ENCODE measurements at regions not wholly inside any gene's neighbourhood (a gene's known extent, or its start where the extent isn't known, plus 50 kb on each side); places are given as distances from the start of the nearest gene placed in this dataset.
A peak's percentile ranks its signal among the peaks of the same experiment; 100 is the strongest.

GRCh38 chrX:131725001-131725654, 181.3 kb downstream of the OR13H1 start:
- H3K36me3 ChIP-seq, result no peaks in the 10 kb centered on the region
- intact Hi-C loops (cut with DNase I; ENCODE audit: low total_unique reads), result no loop called here
- H3K9me3 ChIP-seq, result peaks cover 0 to 34% (median 15%) of the 10 kb centered on the region in 8 donors
- H3K27me3 ChIP-seq (replicated peaks in 1 of 7), result no peaks in the 10 kb centered on the region
- 59 to 81% (median 66%) methylated on average over 7 of the region's 7 CpGs for WGBS, 5 donors
- H3K4me3 ChIP-seq, result no peak overlapping the region
- peaks cover 0 to 7% (median 0%) of the 10 kb centered on the region in 6 donors for H3K4me1 ChIP-seq
- H3K27ac ChIP-seq, result no peak overlapping the region
- no peak for DNase-seq
- no peak for TF ChIP-seq CTCF (IDR thresholded peaks at IDR 0.05 in 8 of 11, conservative IDR thresholded peaks at IDR 0.05 in 3 of 11)
- no peak for TF ChIP-seq POLR2A (IDR thresholded peaks at IDR 0.05)
- TF ChIP-seq POLR2AphosphoS5 (IDR thresholded peaks at IDR 0.05), result no peak

- no peak for DNase-seq
- TF ChIP-seq CTCF (IDR thresholded peaks at IDR 0.05 in 8 of 11, conservative IDR thresholded peaks at IDR 0.05 in 3 of 11), result no peak
- peak overlapping the region in 4 of 8 donors; percentile 87 to 93 (median 89) for H3K27ac ChIP-seq
- WGBS, 5 donors, result 72 to 96% (median 82%) methylated on average over 9 of the region's 9 CpGs
- peak overlapping the region in 4 of 8 donors; percentile 39 to 66 (median 50) for H3K4me3 ChIP-seq
- H3K9me3 ChIP-seq, result peaks cover 0 to 24% (median 15%) of the 10 kb centered on the region in 8 donors
- peaks cover 0 to 7% (median 0%) of the 10 kb centered on the region in 6 donors for H3K4me1 ChIP-seq
- no peaks in the 10 kb centered on the region for H3K27me3 ChIP-seq (replicated peaks in 1 of 7)
- no peaks in the 10 kb centered on the region for H3K36me3 ChIP-seq
- intact Hi-C loops (cut with DNase I; ENCODE audit: low total_unique reads), result no loop called here
Measured at GRCh38 chrX:131727778-131728177, 183.9 kb downstream of the OR13H1 start.

GRCh38 chrX:131728295-131729145, 184.6 kb downstream of the OR13H1 start:
- Histone ChIP-seq H3K4me1 (peaks cover 0 to 7% (median 0%) of the 10 kb centered on the region in 6 donors), H3K36me3 (no peaks in the 10 kb centered on the region), H3K27me3 (replicated peaks in 1 of 7) (no peaks in the 10 kb centered on the region), H3K9me3 (peaks cover 0 to 24% (median 15%) of the 10 kb centered on the region in 8 donors), H3K4me3 (peak overlapping the region in 5 of 8 donors; percentile 30 to 66 (median 50)), H3K27ac (peak overlapping the region in 5 of 8 donors; percentile 73 to 93 (median 88))
- TF ChIP-seq POLR2A (IDR thresholded peaks at IDR 0.05) (no peak), POLR2AphosphoS5 (IDR thresholded peaks at IDR 0.05) (peak in 1 of 3 donors; percentile 21), CTCF (IDR thresholded peaks at IDR 0.05 in 8 of 11, conservative IDR thresholded peaks at IDR 0.05 in 3 of 11) (peak in 6 of 11 experiments; percentile 20 to 83 (median 56))
- 49 to 97% (median 93%) methylated on average over 16 to 19 of the region's 19 CpGs for WGBS, 5 donors
- DNase-seq, result peak; percentile 84
- intact Hi-C loops (cut with DNase I; ENCODE audit: low total_unique reads), result no loop called here

DNA sequence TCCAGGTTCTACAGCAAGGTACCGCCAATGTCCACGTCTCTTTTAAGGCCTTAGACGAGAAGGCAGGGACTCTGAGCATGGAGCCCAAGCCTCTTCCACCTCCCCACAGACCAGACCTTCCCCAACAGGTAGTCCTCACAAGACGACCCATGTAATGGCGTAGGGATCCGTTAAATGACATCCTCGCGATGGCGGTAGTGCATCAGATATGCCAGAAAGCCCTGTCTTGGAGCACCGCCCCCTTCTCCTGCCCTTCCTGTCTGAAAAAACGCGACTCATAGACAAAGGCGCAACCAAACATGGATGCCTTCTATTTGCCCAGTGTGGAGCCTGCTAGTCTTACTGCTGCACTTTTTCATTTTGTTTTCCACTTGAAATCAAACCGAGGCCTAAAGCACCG, 185.4 kb downstream of the OR13H1 start:
- peaks cover 0 to 24% (median 15%) of the 10 kb centered on the region in 8 donors for H3K9me3 ChIP-seq
- 41 to 98% (median 94%) methylated on average over 10 to 15 of the region's 15 CpGs for WGBS, 5 donors
- peak; percentile 90 for DNase-seq
- no peak for TF ChIP-seq POLR2A (IDR thresholded peaks at IDR 0.05)
- peak in 2 of 3 donors; percentile 30 to 34 for TF ChIP-seq POLR2AphosphoS5 (IDR thresholded peaks at IDR 0.05)
- peak in 5 of 11 experiments; percentile 11 to 56 (median 16) for TF ChIP-seq CTCF (IDR thresholded peaks at IDR 0.05 in 8 of 11, conservative IDR thresholded peaks at IDR 0.05 in 3 of 11)
- intact Hi-C loops (cut with DNase I; ENCODE audit: low total_unique reads), result no loop called here
- H3K4me1 ChIP-seq, result peaks cover 0 to 7% (median 0%) of the 10 kb centered on the region in 6 donors
- H3K27ac ChIP-seq, result peak overlapping the region in 5 of 8 donors; percentile 73 to 93 (median 88)
- no peaks in the 10 kb centered on the region for H3K36me3 ChIP-seq
- no peaks in the 10 kb centered on the region for H3K27me3 ChIP-seq (replicated peaks in 1 of 7)
- peak overlapping the region in 5 of 8 donors; percentile 30 to 66 (median 50) for H3K4me3 ChIP-seq

Data from spleen (tissue), 11 donors.